Nephron progenitor cell (in vitro differentiated cells): ENCODE measurements at regions not wholly inside any gene's neighbourhood (a gene's known extent, or its start where the extent isn't known, plus 50 kb on each side); places are given as distances from the start of the nearest gene placed in this dataset.

Source experiments
- DNase-seq: peaks from one replicate; pipeline ENCODE4 v3.0.0; 2021
- H3K27ac Mint-ChIP-seq: 2 replicates; pipeline ENCODE4 v1.8.0; 2021; ENCODE audit warnings: mild to moderate bottlenecking, moderate library complexity, mixed read lengths
- H3K27me3 Mint-ChIP-seq: 2 replicates; pipeline ENCODE4 v1.8.0; 2021; ENCODE audit warnings: mild to moderate bottlenecking, low read depth, mixed read lengths; ENCODE audit not compliant: poor library complexity
- H3K36me3 Mint-ChIP-seq: 2 replicates; pipeline ENCODE4 v1.8.0; 2021; ENCODE audit warnings: low read depth, mixed read lengths
- H3K4me1 Mint-ChIP-seq: 2 replicates; pipeline ENCODE4 v1.8.0; 2021; ENCODE audit warnings: mixed read lengths
- H3K4me3 Mint-ChIP-seq: 2 replicates; pipeline ENCODE4 v1.8.0; 2021; ENCODE audit warnings: mild to moderate bottlenecking, moderate library complexity, mixed read lengths
- H3K9me3 Mint-ChIP-seq: 2 replicates; pipeline ENCODE4 v1.8.0; 2021; ENCODE audit warnings: mild to moderate bottlenecking, moderate library complexity, mixed read lengths
- TF ChIP-seq, protein P1 (sequence below): fragments of 200-600 bp; sonication (generic); IDR thresholded peaks from 2 replicates; pipeline ENCODE4 v1.5.0; 2021; ENCODE audit warnings: antibody characterized with exemption

DNA sequence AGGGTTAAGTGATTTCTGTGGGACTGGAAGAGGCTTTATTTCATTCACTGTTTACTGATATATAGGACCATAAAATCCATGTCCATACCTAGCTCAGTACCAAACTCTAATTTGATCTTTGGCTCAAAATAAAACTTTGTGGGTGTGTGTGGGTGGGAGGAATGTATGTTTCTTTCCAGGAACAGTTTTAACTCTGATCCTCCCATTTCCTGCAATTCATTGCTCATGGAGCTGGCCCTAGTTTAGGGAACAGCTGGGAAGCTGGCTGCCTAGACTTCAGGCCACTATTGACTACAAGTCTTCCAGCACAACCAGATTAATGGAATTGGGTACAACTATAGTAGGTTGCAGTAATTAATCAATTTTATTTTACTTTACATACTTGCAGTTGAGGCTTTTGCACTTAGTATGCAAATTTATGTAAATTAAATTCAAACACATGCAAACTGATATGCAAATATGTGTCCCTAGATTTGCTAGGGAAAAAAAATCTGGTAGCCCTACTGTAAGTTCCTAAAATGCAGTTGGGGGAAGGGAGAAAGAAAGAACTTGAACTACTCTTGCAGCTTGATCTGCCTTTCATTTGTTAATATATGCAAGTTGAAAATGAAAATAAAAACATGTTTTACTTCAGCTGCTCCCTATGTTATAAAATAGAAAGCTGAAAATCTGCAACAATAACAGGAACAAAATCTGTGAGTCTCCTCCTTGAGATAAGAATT is 1070.3 kb upstream of the CELF4 start:
- TF ChIP-seq, protein P1, sequence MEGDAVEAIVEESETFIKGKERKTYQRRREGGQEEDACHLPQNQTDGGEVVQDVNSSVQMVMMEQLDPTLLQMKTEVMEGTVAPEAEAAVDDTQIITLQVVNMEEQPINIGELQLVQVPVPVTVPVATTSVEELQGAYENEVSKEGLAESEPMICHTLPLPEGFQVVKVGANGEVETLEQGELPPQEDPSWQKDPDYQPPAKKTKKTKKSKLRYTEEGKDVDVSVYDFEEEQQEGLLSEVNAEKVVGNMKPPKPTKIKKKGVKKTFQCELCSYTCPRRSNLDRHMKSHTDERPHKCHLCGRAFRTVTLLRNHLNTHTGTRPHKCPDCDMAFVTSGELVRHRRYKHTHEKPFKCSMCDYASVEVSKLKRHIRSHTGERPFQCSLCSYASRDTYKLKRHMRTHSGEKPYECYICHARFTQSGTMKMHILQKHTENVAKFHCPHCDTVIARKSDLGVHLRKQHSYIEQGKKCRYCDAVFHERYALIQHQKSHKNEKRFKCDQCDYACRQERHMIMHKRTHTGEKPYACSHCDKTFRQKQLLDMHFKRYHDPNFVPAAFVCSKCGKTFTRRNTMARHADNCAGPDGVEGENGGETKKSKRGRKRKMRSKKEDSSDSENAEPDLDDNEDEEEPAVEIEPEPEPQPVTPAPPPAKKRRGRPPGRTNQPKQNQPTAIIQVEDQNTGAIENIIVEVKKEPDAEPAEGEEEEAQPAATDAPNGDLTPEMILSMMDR = no peak
- Mint-ChIP-seq H3K27ac (no peak overlapping the region), H3K4me3 (no peak overlapping the region), H3K9me3 (peaks cover 29% of the 10 kb centered on the region), H3K27me3 (peaks cover 10% of the 10 kb centered on the region), H3K4me1 (no peaks in the 10 kb centered on the region), H3K36me3 (no peaks in the 10 kb centered on the region)
- DNase-seq = no peak

DNA sequence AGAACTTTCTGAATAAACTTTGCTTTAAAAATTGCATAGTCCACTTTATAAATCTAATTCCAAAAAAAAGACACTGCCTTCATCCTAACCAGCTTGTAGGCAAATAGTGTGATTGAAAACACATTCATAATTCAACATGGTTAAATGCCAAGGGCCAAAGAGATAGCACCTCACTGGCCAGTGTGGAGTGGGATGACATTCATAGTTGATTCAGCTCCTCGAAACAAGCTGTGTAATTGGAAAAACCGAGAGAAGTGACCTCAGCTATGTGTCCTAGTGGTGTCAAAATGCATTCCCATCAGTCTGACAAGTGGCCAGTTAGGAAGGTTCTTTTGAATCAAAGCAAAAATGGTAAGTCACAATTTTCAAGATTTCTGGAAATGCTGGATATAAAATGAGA is 1068.5 kb upstream of the CELF4 start:
- no peaks in the 10 kb centered on the region for H3K4me1 Mint-ChIP-seq
- H3K9me3 Mint-ChIP-seq = peaks cover 14% of the 10 kb centered on the region
- DNase-seq = no peak
- no peaks in the 10 kb centered on the region for H3K36me3 Mint-ChIP-seq
- TF ChIP-seq, protein P1 = no peak
- H3K4me3 Mint-ChIP-seq = no peak overlapping the region
- no peak overlapping the region for H3K27ac Mint-ChIP-seq
- peaks cover 6% of the 10 kb centered on the region for H3K27me3 Mint-ChIP-seq

DNA sequence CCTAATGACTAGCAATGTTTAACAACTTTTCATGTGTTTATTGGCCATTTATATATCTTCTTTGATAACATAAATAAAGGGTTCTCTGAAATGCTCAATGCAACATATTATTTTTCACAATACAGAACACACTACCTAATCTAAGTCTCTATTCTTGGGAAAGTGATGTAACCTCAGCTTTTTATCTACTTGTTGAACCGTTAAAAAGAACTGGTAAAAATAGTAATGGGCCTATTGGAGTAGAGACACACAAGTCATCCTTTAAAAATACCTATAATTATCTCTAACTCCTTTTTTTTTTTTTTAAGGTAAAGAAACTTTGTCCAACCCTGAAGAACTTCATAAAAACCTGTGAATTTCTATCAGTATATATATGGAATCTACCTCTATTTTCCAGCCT is 1067.7 kb upstream of the CELF4 start:
- Mint-ChIP-seq H3K27me3 (peaks cover 4% of the 10 kb centered on the region), H3K36me3 (no peaks in the 10 kb centered on the region), H3K4me3 (no peak overlapping the region), H3K9me3 (peaks cover 6% of the 10 kb centered on the region), H3K4me1 (no peaks in the 10 kb centered on the region), H3K27ac (no peak overlapping the region)
- TF ChIP-seq, protein P1 = no peak
- DNase-seq = no peak

DNA sequence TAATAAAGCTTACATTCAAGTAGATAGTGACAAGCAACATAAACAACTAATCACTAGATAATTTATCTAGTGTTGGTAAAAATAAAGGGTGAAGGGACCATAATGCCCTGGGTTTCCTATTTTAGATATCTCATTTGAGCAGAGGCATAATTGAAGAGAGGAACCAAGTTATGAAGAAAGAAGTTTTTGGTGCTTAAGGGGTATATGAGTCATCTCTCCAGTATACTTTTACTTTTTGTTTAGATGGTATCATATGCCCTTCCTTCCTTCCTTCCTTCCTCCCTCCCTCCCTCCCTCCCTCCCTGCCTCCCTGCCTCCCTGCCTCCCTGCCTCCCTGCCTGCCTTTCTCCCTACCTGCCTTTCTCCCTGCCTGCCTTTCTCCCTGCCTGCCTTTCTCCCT is 1053.5 kb upstream of the CELF4 start:
- Mint-ChIP-seq H3K9me3 (no peaks in the 10 kb centered on the region), H3K4me3 (no peak overlapping the region), H3K27ac (no peak overlapping the region), H3K4me1 (no peaks in the 10 kb centered on the region), H3K27me3 (no peaks in the 10 kb centered on the region), H3K36me3 (no peaks in the 10 kb centered on the region)
- DNase-seq = no peak
- TF ChIP-seq, protein P1 = no peak

DNA sequence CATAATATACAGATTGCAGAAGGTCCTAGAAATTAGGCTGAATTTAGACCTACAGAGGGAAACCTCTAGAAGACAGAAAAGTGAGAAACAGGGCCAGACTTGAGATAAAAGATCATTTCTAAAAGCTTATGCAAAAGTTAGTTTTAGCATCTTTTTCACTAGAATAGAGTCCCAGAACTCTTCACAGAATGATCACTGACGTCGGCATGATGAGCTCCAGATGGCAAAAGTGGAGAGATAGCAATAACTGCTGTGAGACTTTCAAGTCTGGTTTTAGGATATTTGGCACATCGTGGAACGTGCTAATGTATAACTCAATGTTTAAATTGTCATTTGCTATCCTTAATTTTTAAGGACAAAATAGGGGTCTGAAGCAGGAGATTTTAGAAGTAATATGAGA is 1050.7 kb upstream of the CELF4 start:
- DNase-seq = no peak
- Mint-ChIP-seq H3K4me1 (no peaks in the 10 kb centered on the region), H3K4me3 (no peak overlapping the region), H3K9me3 (no peaks in the 10 kb centered on the region), H3K27ac (no peak overlapping the region), H3K36me3 (no peaks in the 10 kb centered on the region), H3K27me3 (no peaks in the 10 kb centered on the region)
- TF ChIP-seq, protein P1 = no peak

DNA sequence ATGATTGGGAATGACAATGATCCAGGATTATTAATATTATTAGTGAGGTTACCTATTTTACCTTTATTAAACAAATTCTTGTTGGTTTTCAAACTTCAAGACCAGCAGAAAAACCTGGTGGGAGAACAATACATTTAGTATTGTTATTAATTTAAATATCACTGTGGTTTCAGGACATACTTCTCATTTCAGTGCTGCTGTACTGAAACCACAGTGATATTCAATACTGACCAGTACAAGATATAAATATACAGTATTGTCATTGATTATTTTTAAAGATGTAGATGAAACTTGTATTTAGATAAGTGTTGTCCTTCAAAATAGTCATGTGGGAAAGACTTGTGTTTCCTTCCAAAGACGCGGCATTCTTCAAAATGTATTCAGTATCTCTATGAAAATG is 1047.3 kb upstream of the CELF4 start:
- Mint-ChIP-seq H3K9me3 (no peaks in the 10 kb centered on the region), H3K36me3 (no peaks in the 10 kb centered on the region), H3K27ac (no peak overlapping the region), H3K4me1 (no peaks in the 10 kb centered on the region), H3K4me3 (no peak overlapping the region), H3K27me3 (no peaks in the 10 kb centered on the region)
- TF ChIP-seq, protein P1 = no peak
- no peak for DNase-seq
